GM12878 (cell line): ENCODE measurements at regions not wholly inside any gene's neighbourhood (a gene's known extent, or its start where the extent isn't known, plus 50 kb on each side); places are given as distances from the start of the nearest gene placed in this dataset.

Experiments
- ATAC-seq: fragments of 200-7000 bp; cut with Tn5 transposase; 3 replicates; pipeline ENCODE4 v1.9.1; 2020; ENCODE audit warnings: mild to moderate bottlenecking, moderate library complexity
- BruUV-seq: library from RNA; stranded (reverse); fragments of 400-500 nt; replicated peaks from 2 replicates; lab custom pipeline; 2021; lab: Mats Ljungman, UMichigan
- CTCF ChIA-PET: fragments of 300-600 bp; sonication (Branson Sonifier 250); formaldehyde crosslinking; extraction: SDS; loops from one replicate; lab custom pipeline; 2021; ENCODE audit warnings: inconsistent platforms; lab: Yijun Ruan, JAX
- POLR2A ChIA-PET: fragments of 350-600 bp; formaldehyde crosslinking; extraction: SDS; loops from one replicate; lab custom pipeline; 2021; ENCODE audit warnings: inconsistent platforms; lab: Charles Lee
- RAD21 ChIA-PET: fragments of 300-600 bp; sonication (Branson Sonifier 250); formaldehyde crosslinking; loops from one replicate; lab custom pipeline; 2023; ENCODE audit warnings: antibody characterized with exemption; ENCODE audit not compliant: unreplicated experiment; lab: Charles Lee
- SMC1A ChIA-PET: fragments of 300-600 bp; sonication (Branson Sonifier 250); formaldehyde crosslinking; loops from one replicate; lab custom pipeline; 2023; ENCODE audit not compliant: unreplicated experiment, uncharacterized antibody; lab: Charles Lee
- DNase-seq: peaks from one replicate; pipeline ENCODE4 v3.0.0-alpha.2; 2011; ENCODE audit warnings: low read depth, low spot score
- FAIRE-seq: peaks from 3 replicates; lab custom pipeline; 2011; peaks lifted over from hg19 to GRCh38; lab: Jason Lieb, UNC
- H2AFZ ChIP-seq: 2 replicates; pipeline ENCODE4 v1.6.0; 2011; ENCODE audit warnings: low read depth, low read length, control low read depth; ENCODE audit not compliant: control insufficient read depth
- H3K27ac ChIP-seq: 2 replicates; pipeline ENCODE4 v1.5.1; 2011; ENCODE audit warnings: control low read depth; ENCODE audit not compliant: control insufficient read depth, insufficient read depth
- H3K27me3 ChIP-seq, 2 experiments: replicated peaks in 1 of 2; 2 replicates each; pipeline versions ENCODE4 v1.6.0 to v1.6.1; 2011; ENCODE audit warnings: low read length in 1 of 2; ENCODE audit not compliant: control insufficient read depth in 2 of 2, insufficient read depth in 2 of 2
- H3K36me3 ChIP-seq, 2 experiments: 2 replicates each; pipeline ENCODE4 v1.5.1; 2011; ENCODE audit warnings: low read length in 1 of 2; ENCODE audit not compliant: control insufficient read depth in 2 of 2, insufficient read depth in 2 of 2
- H3K4me1 ChIP-seq: 2 replicates; pipeline ENCODE4 v1.6.1; 2011; ENCODE audit warnings: mild to moderate bottlenecking, low read length, moderate library complexity, mixed read lengths; ENCODE audit not compliant: control insufficient read depth, insufficient read depth
- H3K4me2 ChIP-seq: 2 replicates; pipeline ENCODE4 v1.6.0; 2011; ENCODE audit warnings: control low read depth; ENCODE audit not compliant: control insufficient read depth, insufficient read depth
- H3K4me3 ChIP-seq: fragments of 200-600 bp; sonication (generic); 2 replicates; pipeline ENCODE4 v1.5.1; 2016
- H3K79me2 ChIP-seq: 2 replicates; pipeline ENCODE4 v1.6.0; 2011; ENCODE audit warnings: low read length; ENCODE audit not compliant: control insufficient read depth, insufficient read depth
- H3K9ac ChIP-seq: 2 replicates; pipeline ENCODE4 v1.8.0; 2011; ENCODE audit warnings: low read length, control low read depth, mixed read lengths; ENCODE audit not compliant: control insufficient read depth, insufficient read depth
- H3K9me3 ChIP-seq: replicated peaks from 3 replicates; pipeline ENCODE4 v1.5.1; 2011; ENCODE audit warnings: mild to moderate bottlenecking, low read length; ENCODE audit not compliant: control insufficient read depth, insufficient read depth
- H4K20me1 ChIP-seq: 2 replicates; pipeline ENCODE4 v1.6.0; 2011; ENCODE audit not compliant: control insufficient read depth, insufficient read depth
- ATF2 ChIP-seq: IDR thresholded peaks from 2 replicates; pipeline ENCODE4 v1.6.1; 2012; ENCODE audit warnings: low read length, inconsistent platforms
- BACH1 ChIP-seq: fragments of 450-650 bp; IDR thresholded peaks from 2 replicates; pipeline ENCODE4 v1.6.1; 2017; ENCODE audit warnings: mild to moderate bottlenecking, borderline replicate concordance
- BHLHE40 ChIP-seq, 2 experiments: fragments of 450-650 bp in 1 of 2; IDR thresholded peaks; 2 replicates each; pipeline ENCODE4 v1.6.1; 2011 to 2017; ENCODE audit warnings: low read depth in 2 of 2, borderline replicate concordance in 1 of 2, improper control_type of control experiment in 1 of 2, low read length in 1 of 2, mild to moderate bottlenecking in 1 of 2
- CEBPB ChIP-seq, 2 experiments: fragments of 150-350 bp in 1 of 2; IDR thresholded peaks; 2 replicates each; pipeline ENCODE4 v1.6.1; 2012 to 2014; ENCODE audit warnings: low read depth in 2 of 2, low read length in 2 of 2, borderline replicate concordance in 1 of 2, inconsistent platforms in 1 of 2
- EGR1 ChIP-seq, 2 experiments: IDR thresholded peaks; 1 replicate in 1 of 2; 2 replicates in 1 of 2; pipeline ENCODE4 v1.6.1; 2011 to 2012; ENCODE audit warnings: low read depth in 2 of 2, low read length in 2 of 2, borderline replicate concordance in 1 of 2, mild to moderate bottlenecking in 1 of 2, moderate library complexity in 1 of 2
- IKZF1 ChIP-seq: fragments of 450-650 bp; conservative IDR thresholded peaks from 2 replicates; pipeline ENCODE4 v1.6.1; 2017; ENCODE audit warnings: antibody characterized with exemption, mild to moderate bottlenecking
- PML ChIP-seq: IDR thresholded peaks from 2 replicates; pipeline ENCODE4 v1.6.1; 2012; ENCODE audit warnings: low read length, inconsistent platforms
- POLR2AphosphoS5 ChIP-seq: IDR thresholded peaks from 2 replicates; pipeline ENCODE4 v1.6.1; 2011; ENCODE audit warnings: mild to moderate bottlenecking, low read length, inconsistent platforms
- SIN3A ChIP-seq: IDR thresholded peaks from 2 replicates; pipeline ENCODE4 v1.6.1; 2012; ENCODE audit warnings: low read depth, low read length, improper control_type of control experiment
- SIX5 ChIP-seq: IDR thresholded peaks from 2 replicates; pipeline ENCODE4 v1.6.1; 2011; ENCODE audit warnings: mild to moderate bottlenecking, low read depth, low read length, moderate library complexity; ENCODE audit not compliant: severe bottlenecking
- SREBF2 ChIP-seq: IDR thresholded peaks from 2 replicates; pipeline ENCODE4 v1.6.1; 2012; ENCODE audit warnings: mild to moderate bottlenecking, low read length
- ZNF274 ChIP-seq: IDR thresholded peaks from one replicate; pipeline ENCODE4 v1.8.0; 2011; ENCODE audit not compliant: insufficient read length, insufficient read depth
- WGBS: methylation state at CpG from one replicate; pipeline ENCODE4 v1.1.6; 2016; ENCODE audit warnings: low lambda C conversion rate; ENCODE audit not compliant: insufficient replicate concordance, insufficient coverage; ENCODE audit errors: missing lambda C conversion rate; 5-methylcytosine and 5-hydroxymethylcytosine counted together
- in situ Hi-C: fragments of 300-500 bp; cut with MboI; formaldehyde crosslinking; loops from 9 replicates; pipeline ENCODE4 v1.14.3; 2018; ENCODE audit warnings: mixed read lengths
- intact Hi-C: fragments of 100-400 bp; cut with micrococcal nuclease; formaldehyde crosslinking; loops from one replicate; pipeline ENCODE4 v1.14.2; 2022; ENCODE audit not compliant: unreplicated experiment
- TF ChIP-seq, protein P1 (sequence below): fragments of 450-650 bp; formaldehyde crosslinking; IDR thresholded peaks from 2 replicates; pipeline ENCODE4 v1.4.0; 2022; ENCODE audit warnings: mild to moderate bottlenecking, moderate library complexity
- TF ChIP-seq, protein P2 (sequence below): fragments of 450-650 bp; IDR thresholded peaks from 2 replicates; pipeline ENCODE4 v1.6.1; 2018; ENCODE audit warnings: borderline replicate concordance, mild to moderate bottlenecking; ENCODE audit not compliant: partially characterized antibody

- Histone ChIP-seq H3K9ac (no peak overlapping the region), H3K9me3 (no peaks in the 10 kb centered on the region), H3K27ac (no peak overlapping the region), H3K79me2 (no peaks in the 10 kb centered on the region), H3K4me1 (no peaks in the 10 kb centered on the region), H3K4me3 (no peak overlapping the region), H3K4me2 (no peak overlapping the region), H3K27me3 (0 out of 4 replicates have a peak, but pooled peaks cover 0 to 3% of the 10 kb centered on the region in 2 experiments), H2AFZ (no peak overlapping the region), H4K20me1 (no peaks in the 10 kb centered on the region), H3K36me3 (no peaks in the 10 kb centered on the region)
- no TSS peak for BruUV-seq
- in situ Hi-C loops: no loop called here
- ChIA-PET SMC1A (no interaction called here), CTCF (no interaction called here), RAD21 (no interaction called here), POLR2A (no interaction called here)
- DNase-seq (no peak), FAIRE-seq (no peak), ATAC-seq (no peak)
- intact Hi-C loops: no loop called here
- WGBS: 75% methylated on average over 14 of the region's 14 CpGs
- TF ChIP-seq ATF2 (no peak), SIN3A (no peak), IKZF1 (no peak), SREBF2 (no peak), ZNF274 (no peak), BACH1 (no peak), PML (no peak), BHLHE40 (IDR thresholded peaks at IDR 0.05; ENCODE audit: borderline replicate concordance in 1 of 2, low read depth in 2 of 2, low read length in 1 of 2) (no peak), SIX5 (no peak), POLR2AphosphoS5 (no peak), CEBPB (IDR thresholded peaks at IDR 0.05; ENCODE audit: borderline replicate concordance in 1 of 2, low read depth in 2 of 2, low read length in 2 of 2) (no peak), EGR1 (IDR thresholded peaks at IDR 0.05; ENCODE audit: borderline replicate concordance in 1 of 2, low read depth in 2 of 2, low read length in 2 of 2) (no peak)
- TF ChIP-seq, protein P1, sequence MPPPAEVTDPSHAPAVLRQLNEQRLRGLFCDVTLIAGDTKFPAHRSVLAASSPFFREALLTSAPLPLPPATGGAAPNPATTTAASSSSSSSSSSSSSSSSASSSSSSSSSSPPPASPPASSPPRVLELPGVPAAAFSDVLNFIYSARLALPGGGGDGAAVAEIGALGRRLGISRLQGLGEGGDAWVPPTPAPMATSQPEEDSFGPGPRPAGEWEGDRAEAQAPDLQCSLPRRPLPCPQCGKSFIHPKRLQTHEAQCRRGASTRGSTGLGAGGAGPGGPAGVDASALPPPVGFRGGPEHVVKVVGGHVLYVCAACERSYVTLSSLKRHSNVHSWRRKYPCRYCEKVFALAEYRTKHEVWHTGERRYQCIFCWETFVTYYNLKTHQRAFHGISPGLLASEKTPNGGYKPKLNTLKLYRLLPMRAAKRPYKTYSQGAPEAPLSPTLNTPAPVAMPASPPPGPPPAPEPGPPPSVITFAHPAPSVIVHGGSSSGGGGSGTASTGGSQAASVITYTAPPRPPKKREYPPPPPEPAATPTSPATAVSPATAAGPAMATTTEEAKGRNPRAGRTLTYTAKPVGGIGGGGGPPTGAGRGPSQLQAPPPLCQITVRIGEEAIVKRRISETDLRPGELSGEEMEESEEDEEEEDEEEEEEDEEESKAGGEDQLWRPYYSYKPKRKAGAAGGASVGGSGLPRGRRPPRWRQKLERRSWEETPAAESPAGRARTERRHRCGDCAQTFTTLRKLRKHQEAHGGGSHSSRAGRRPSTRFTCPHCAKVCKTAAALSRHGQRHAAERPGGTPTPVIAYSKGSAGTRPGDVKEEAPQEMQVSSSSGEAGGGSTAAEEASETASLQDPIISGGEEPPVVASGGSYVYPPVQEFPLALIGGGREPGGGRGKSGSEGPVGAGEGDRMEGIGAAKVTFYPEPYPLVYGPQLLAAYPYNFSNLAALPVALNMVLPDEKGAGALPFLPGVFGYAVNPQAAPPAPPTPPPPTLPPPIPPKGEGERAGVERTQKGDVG (CRISPR knock-in tag): no peak
- TF ChIP-seq, protein P2, sequence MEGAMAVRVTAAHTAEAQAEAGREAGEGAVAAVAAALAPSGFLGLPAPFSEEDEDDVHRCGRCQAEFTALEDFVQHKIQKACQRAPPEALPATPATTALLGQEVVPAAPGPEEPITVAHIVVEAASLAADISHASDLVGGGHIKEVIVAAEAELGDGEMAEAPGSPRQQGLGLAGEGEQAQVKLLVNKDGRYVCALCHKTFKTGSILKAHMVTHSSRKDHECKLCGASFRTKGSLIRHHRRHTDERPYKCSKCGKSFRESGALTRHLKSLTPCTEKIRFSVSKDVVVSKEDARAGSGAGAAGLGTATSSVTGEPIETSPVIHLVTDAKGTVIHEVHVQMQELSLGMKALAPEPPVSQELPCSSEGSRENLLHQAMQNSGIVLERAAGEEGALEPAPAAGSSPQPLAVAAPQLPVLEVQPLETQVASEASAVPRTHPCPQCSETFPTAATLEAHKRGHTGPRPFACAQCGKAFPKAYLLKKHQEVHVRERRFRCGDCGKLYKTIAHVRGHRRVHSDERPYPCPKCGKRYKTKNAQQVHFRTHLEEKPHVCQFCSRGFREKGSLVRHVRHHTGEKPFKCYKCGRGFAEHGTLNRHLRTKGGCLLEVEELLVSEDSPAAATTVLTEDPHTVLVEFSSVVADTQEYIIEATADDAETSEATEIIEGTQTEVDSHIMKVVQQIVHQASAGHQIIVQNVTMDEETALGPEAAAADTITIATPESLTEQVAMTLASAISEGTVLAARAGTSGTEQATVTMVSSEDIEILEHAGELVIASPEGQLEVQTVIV: no peak
These were observed 239.7 kb upstream of the KLF6 start for GRCh38 chr10:4024516-4025245.
